NCI-H146 treated with DMSO at 0.1 percent for 48 hours (cell line): ENCODE measurements at regions not wholly inside any gene's neighbourhood (a gene's known extent, or its start where the extent isn't known, plus 50 kb on each side); places are given as distances from the start of the nearest gene placed in this dataset.
"Not testable (repeated sequence)": the region's sequence is repeated elsewhere in the genome, so short reads cannot be mapped to it uniquely, and the experiment has no call there.

ENCODE experiments used
- DNase-seq: peaks from one replicate; lab custom pipeline; 2025; ENCODE audit not compliant: unreplicated experiment; lab: John Stamatoyannopoulos, UW

- DNase-seq = no peak
Measured at GRCh38 chr11:87779276-87780067, 395.8 kb downstream of the RAB38 start.

GRCh38 chr11:87778357-87778756 is 396.9 kb downstream of the RAB38 start:
- DNase-seq = no peak

- no peak for DNase-seq
Measured at GRCh38 chr11:87775036-87775435, 400.2 kb downstream of the RAB38 start.

- DNase-seq = no peak
Measured at GRCh38 chr11:87769661-87770060, 405.6 kb downstream of the RAB38 start.

- DNase-seq = no peak
Measured at GRCh38 chr11:87767615-87768014, 407.6 kb downstream of the RAB38 start.

GRCh38 chr11:87764075-87764474 is 411.2 kb downstream of the RAB38 start:
- not testable (repeated sequence) for DNase-seq

GRCh38 chr11:87754685-87755084 is 420.6 kb downstream of the RAB38 start:
- DNase-seq = no peak

GRCh38 chr11:87753143-87753542 is 422.1 kb downstream of the RAB38 start:
- no peak for DNase-seq

- no peak for DNase-seq
Measured at GRCh38 chr11:87743007-87743406, 432.2 kb downstream of the RAB38 start.

- no peak for DNase-seq
Measured at GRCh38 chr11:87740968-87741367, 434.3 kb downstream of the RAB38 start.

GRCh38 chr11:87740451-87740850 is 434.8 kb downstream of the RAB38 start:
- no peak for DNase-seq

GRCh38 chr11:87739766-87740165 is 435.5 kb downstream of the RAB38 start:
- DNase-seq = no peak

GRCh38 chr11:87739261-87739660 is 436.0 kb downstream of the RAB38 start:
- DNase-seq = no peak

GRCh38 chr11:87736928-87737327 is 438.3 kb downstream of the RAB38 start:
- DNase-seq = no peak

GRCh38 chr11:87726506-87726905 is 448.7 kb downstream of the RAB38 start:
- no peak for DNase-seq

GRCh38 chr11:87724358-87724757 is 450.9 kb downstream of the RAB38 start:
- DNase-seq = no peak

GRCh38 chr11:87722756-87723565 is 452.3 kb downstream of the RAB38 start:
- DNase-seq = no peak

GRCh38 chr11:87719326-87720073 is 455.7 kb downstream of the RAB38 start:
- DNase-seq = no peak

- DNase-seq = no peak
Measured at GRCh38 chr11:87712802-87713202, 462.4 kb downstream of the RAB38 start.

GRCh38 chr11:87712391-87712790 is 462.9 kb downstream of the RAB38 start:
- no peak for DNase-seq

- not testable (repeated sequence) for DNase-seq
Measured at GRCh38 chr11:87703589-87703988, 471.7 kb downstream of the RAB38 start.

GRCh38 chr11:87675993-87676392 is 499.2 kb downstream of the RAB38 start:
- DNase-seq = no peak
